Nephron progenitor cell (in vitro differentiated cells): ENCODE measurements at regions not wholly inside any gene's neighbourhood (a gene's known extent, or its start where the extent isn't known, plus 50 kb on each side); places are given as distances from the start of the nearest gene placed in this dataset.

Experiments used
- DNase-seq: peaks from one replicate; pipeline ENCODE4 v3.0.0; 2021
- H3K27ac Mint-ChIP-seq: 2 replicates; pipeline ENCODE4 v1.8.0; 2021; ENCODE audit warnings: mild to moderate bottlenecking, moderate library complexity, mixed read lengths
- H3K27me3 Mint-ChIP-seq: 2 replicates; pipeline ENCODE4 v1.8.0; 2021; ENCODE audit warnings: mild to moderate bottlenecking, low read depth, mixed read lengths; ENCODE audit not compliant: poor library complexity
- H3K36me3 Mint-ChIP-seq: 2 replicates; pipeline ENCODE4 v1.8.0; 2021; ENCODE audit warnings: low read depth, mixed read lengths
- H3K4me1 Mint-ChIP-seq: 2 replicates; pipeline ENCODE4 v1.8.0; 2021; ENCODE audit warnings: mixed read lengths
- H3K4me3 Mint-ChIP-seq: 2 replicates; pipeline ENCODE4 v1.8.0; 2021; ENCODE audit warnings: mild to moderate bottlenecking, moderate library complexity, mixed read lengths
- H3K9me3 Mint-ChIP-seq: 2 replicates; pipeline ENCODE4 v1.8.0; 2021; ENCODE audit warnings: mild to moderate bottlenecking, moderate library complexity, mixed read lengths
- CTCF ChIP-seq: fragments of 200-600 bp; sonication (generic); IDR thresholded peaks from 2 replicates; pipeline ENCODE4 v1.5.0; 2021; ENCODE audit warnings: antibody characterized with exemption

GRCh38 chr22:49553076-49553475, 274.6 kb downstream of the BRD1 start:
- no peak overlapping the region for H3K27ac Mint-ChIP-seq
- no peak for TF ChIP-seq CTCF
- no peak for DNase-seq
- H3K4me3 Mint-ChIP-seq = no peak overlapping the region
- H3K27me3 Mint-ChIP-seq = peaks cover 20% of the 10 kb centered on the region
- peaks cover 6% of the 10 kb centered on the region for H3K9me3 Mint-ChIP-seq
- H3K36me3 Mint-ChIP-seq = no peaks in the 10 kb centered on the region
- no peaks in the 10 kb centered on the region for H3K4me1 Mint-ChIP-seq

- Mint-ChIP-seq H3K27me3 (peaks cover 21% of the 10 kb centered on the region), H3K27ac (no peak overlapping the region), H3K9me3 (peaks cover 8% of the 10 kb centered on the region), H3K4me3 (no peak overlapping the region), H3K36me3 (no peaks in the 10 kb centered on the region), H3K4me1 (no peaks in the 10 kb centered on the region)
- TF ChIP-seq CTCF = no peak
- no peak for DNase-seq
These were observed 275.6 kb downstream of the BRD1 start for GRCh38 chr22:49551897-49552614.

- Mint-ChIP-seq H3K27ac (no peak overlapping the region), H3K9me3 (peaks cover 11% of the 10 kb centered on the region), H3K4me1 (no peaks in the 10 kb centered on the region), H3K4me3 (no peak overlapping the region), H3K36me3 (no peaks in the 10 kb centered on the region), H3K27me3 (peaks cover 25% of the 10 kb centered on the region)
- TF ChIP-seq CTCF = no peak
- DNase-seq = no peak
These were observed 276.2 kb downstream of the BRD1 start for GRCh38 chr22:49551446-49551845.

GRCh38 chr22:49550766-49551362, 276.8 kb downstream of the BRD1 start:
- no peak overlapping the region for H3K4me3 Mint-ChIP-seq

GRCh38 chr22:49550141-49550430, 277.6 kb downstream of the BRD1 start:
- DNase-seq = no peak
- H3K4me1 Mint-ChIP-seq = peaks cover 10% of the 10 kb centered on the region
- H3K27ac Mint-ChIP-seq = no peak overlapping the region
- no peak overlapping the region for H3K4me3 Mint-ChIP-seq
- H3K9me3 Mint-ChIP-seq = peaks cover 11% of the 10 kb centered on the region
- no peaks in the 10 kb centered on the region for H3K36me3 Mint-ChIP-seq
- TF ChIP-seq CTCF = no peak
- H3K27me3 Mint-ChIP-seq = peaks cover 25% of the 10 kb centered on the region

More at GRCh38 chr22:49550766-49551362, 276.8 kb downstream of the BRD1 start:
- Mint-ChIP-seq H3K9me3 (peaks cover 11% of the 10 kb centered on the region), H3K27me3 (peaks cover 25% of the 10 kb centered on the region), H3K4me1 (peaks cover 6% of the 10 kb centered on the region), H3K27ac (no peak overlapping the region), H3K36me3 (no peaks in the 10 kb centered on the region)
- no peak for TF ChIP-seq CTCF
- no peak for DNase-seq
